Smooth muscle cell (in vitro differentiated cells): ENCODE measurements at regions not wholly inside any gene's neighbourhood (a gene's known extent, or its start where the extent isn't known, plus 50 kb on each side); places are given as distances from the start of the nearest gene placed in this dataset.

Source experiments
- DNase-seq: peaks from one replicate; lab custom pipeline; 2025; ENCODE audit not compliant: unreplicated experiment; lab: John Stamatoyannopoulos, UW
- H2AFZ ChIP-seq: fragments of 200-600 bp; sonication (generic); 2 replicates; pipeline ENCODE4 v1.6.0; 2016; ENCODE audit warnings: antibody characterized with exemption, low read depth, mild to moderate bottlenecking
- H3F3A ChIP-seq: fragments of 200-600 bp; sonication (generic); 2 replicates; pipeline ENCODE4 v1.6.0; 2017; ENCODE audit warnings: antibody characterized with exemption, low read depth
- H3K27ac ChIP-seq: fragments of 200-600 bp; sonication (generic); 2 replicates; pipeline ENCODE4 v1.5.1; 2016; ENCODE audit warnings: low read depth, mild to moderate bottlenecking
- H3K27me3 ChIP-seq: fragments of 200-600 bp; sonication (generic); 2 replicates; pipeline ENCODE4 v1.6.1; 2016; ENCODE audit warnings: low read depth, mild to moderate bottlenecking
- H3K36me3 ChIP-seq: fragments of 200-600 bp; sonication (generic); 2 replicates; pipeline ENCODE4 v1.5.1; 2016; ENCODE audit warnings: low read depth
- H3K4me1 ChIP-seq: fragments of 200-600 bp; sonication (generic); 2 replicates; pipeline ENCODE4 v1.5.1; 2016; ENCODE audit warnings: low read depth
- H3K4me2 ChIP-seq: fragments of 200-600 bp; sonication (generic); 2 replicates; pipeline ENCODE4 v1.6.0; 2016; ENCODE audit warnings: mild to moderate bottlenecking
- H3K4me3 ChIP-seq: fragments of 200-600 bp; sonication (generic); 2 replicates; pipeline ENCODE4 v1.5.1; 2016; ENCODE audit warnings: mild to moderate bottlenecking
- H3K79me2 ChIP-seq: fragments of 200-600 bp; sonication (generic); 2 replicates; pipeline ENCODE4 v1.6.0; 2016; ENCODE audit warnings: low read depth, mild to moderate bottlenecking
- H3K9ac ChIP-seq: fragments of 200-600 bp; sonication (generic); 2 replicates; pipeline ENCODE4 v1.6.0; 2016; ENCODE audit warnings: low read depth
- H3K9me3 ChIP-seq: fragments of 200-600 bp; sonication (generic); replicated peaks from 2 replicates; pipeline ENCODE4 v1.5.1; 2016; ENCODE audit warnings: low read depth
- H4K20me1 ChIP-seq: fragments of 200-600 bp; sonication (generic); 2 replicates; pipeline ENCODE4 v1.6.0; 2016; ENCODE audit warnings: low read depth
- WGBS: methylation state at CpG from one replicate; pipeline ENCODE4 v1.1.7; 2016; ENCODE audit warnings: low lambda C conversion rate; 5-methylcytosine and 5-hydroxymethylcytosine counted together
- TF ChIP-seq, protein P1 (sequence below): fragments of 200-600 bp; sonication (generic); IDR thresholded peaks from 2 replicates; pipeline ENCODE4 v1.5.1; 2017; ENCODE audit warnings: borderline replicate concordance, mild to moderate bottlenecking, antibody characterized with exemption; ENCODE audit not compliant: insufficient read depth, poor library complexity, severe bottlenecking

DNA sequence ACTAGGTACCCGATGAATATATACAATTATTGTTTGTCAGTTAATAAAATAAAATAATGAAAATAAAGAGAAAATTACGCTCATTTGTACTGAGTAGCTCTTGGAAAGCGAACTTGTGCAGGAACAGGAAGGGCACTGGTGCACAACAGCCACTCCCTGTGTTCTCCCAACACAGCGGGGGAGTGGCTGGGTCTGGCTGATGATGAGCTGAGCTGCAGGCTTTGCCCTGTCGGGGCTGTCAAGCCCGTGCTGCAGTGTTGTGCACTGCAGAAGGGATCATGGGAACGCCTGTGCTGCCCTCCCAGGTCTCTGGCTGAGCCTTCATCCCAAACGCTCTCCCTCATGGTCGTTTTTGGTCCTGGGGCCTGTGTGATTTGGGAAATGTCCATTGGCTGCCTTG is 131.7 kb upstream of the MAP3K4 start:
- Histone ChIP-seq H3K27me3 (no peaks in the 10 kb centered on the region), H4K20me1 (no peaks in the 10 kb centered on the region), H3K4me2 (no peak overlapping the region), H2AFZ (no peak overlapping the region), H3K4me1 (no peaks in the 10 kb centered on the region), H3F3A (no peaks in the 10 kb centered on the region), H3K9ac (no peak overlapping the region), H3K9me3 (no peaks in the 10 kb centered on the region), H3K36me3 (no peaks in the 10 kb centered on the region), H3K79me2 (no peaks in the 10 kb centered on the region), H3K4me3 (no peak overlapping the region), H3K27ac (no peak overlapping the region)
- TF ChIP-seq, protein P1, sequence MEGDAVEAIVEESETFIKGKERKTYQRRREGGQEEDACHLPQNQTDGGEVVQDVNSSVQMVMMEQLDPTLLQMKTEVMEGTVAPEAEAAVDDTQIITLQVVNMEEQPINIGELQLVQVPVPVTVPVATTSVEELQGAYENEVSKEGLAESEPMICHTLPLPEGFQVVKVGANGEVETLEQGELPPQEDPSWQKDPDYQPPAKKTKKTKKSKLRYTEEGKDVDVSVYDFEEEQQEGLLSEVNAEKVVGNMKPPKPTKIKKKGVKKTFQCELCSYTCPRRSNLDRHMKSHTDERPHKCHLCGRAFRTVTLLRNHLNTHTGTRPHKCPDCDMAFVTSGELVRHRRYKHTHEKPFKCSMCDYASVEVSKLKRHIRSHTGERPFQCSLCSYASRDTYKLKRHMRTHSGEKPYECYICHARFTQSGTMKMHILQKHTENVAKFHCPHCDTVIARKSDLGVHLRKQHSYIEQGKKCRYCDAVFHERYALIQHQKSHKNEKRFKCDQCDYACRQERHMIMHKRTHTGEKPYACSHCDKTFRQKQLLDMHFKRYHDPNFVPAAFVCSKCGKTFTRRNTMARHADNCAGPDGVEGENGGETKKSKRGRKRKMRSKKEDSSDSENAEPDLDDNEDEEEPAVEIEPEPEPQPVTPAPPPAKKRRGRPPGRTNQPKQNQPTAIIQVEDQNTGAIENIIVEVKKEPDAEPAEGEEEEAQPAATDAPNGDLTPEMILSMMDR = no peak
- no peak for DNase-seq
- WGBS = 82% methylated on average over 9 of the region's 9 CpGs

DNA sequence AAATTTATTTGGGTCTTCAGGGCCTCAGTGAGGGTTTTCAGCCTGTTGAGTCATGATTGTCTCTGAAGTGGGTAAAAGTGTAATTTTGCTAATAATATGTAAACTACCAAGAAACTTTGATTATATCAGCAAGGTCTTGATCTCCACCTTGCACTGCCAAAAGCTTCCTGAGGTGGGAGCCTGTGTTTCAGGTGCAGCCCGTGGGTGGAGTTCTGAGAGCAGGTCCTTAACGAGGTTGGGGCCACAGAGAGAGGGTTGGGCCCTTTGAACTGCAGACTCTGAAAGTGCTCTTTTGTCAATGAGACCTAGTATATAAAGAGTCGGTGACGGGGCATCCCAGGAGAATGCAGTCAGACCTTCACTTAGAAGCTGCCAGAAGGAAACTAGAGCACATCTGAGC is 129.7 kb upstream of the MAP3K4 start:
- 23% methylated on average over 4 of the region's 4 CpGs for WGBS
- Histone ChIP-seq H4K20me1 (no peaks in the 10 kb centered on the region), H3K9ac (no peak overlapping the region), H3K4me3 (no peak overlapping the region), H3K4me1 (no peaks in the 10 kb centered on the region), H3K36me3 (no peaks in the 10 kb centered on the region), H3K27ac (no peak overlapping the region), H3K9me3 (no peaks in the 10 kb centered on the region), H3K79me2 (no peaks in the 10 kb centered on the region), H2AFZ (no peak overlapping the region), H3K4me2 (no peak overlapping the region), H3F3A (no peaks in the 10 kb centered on the region), H3K27me3 (no peaks in the 10 kb centered on the region)
- TF ChIP-seq, protein P1 = no peak
- no peak for DNase-seq

DNA sequence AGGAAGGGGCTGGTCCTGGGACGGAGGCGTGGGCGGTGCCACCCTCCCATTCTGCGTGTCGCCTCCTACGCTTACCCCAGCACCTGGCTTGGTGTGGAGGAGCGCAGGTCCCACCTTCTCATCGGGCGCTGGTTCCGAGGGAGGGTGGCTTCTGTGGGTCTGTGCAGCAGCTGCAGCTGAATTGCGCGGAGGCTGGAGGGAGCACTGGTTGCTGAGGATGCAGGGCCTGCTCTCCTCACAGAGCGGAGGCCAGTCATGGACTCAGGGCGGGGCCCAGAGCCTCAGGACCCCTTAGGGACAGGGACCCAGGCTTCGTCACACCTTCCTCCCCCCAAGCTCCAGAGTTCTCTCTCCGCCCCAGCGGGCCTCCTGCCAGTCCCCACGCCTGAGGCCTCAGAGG is 127.8 kb upstream of the MAP3K4 start:
- H3K27me3 ChIP-seq = no peaks in the 10 kb centered on the region
- no peaks in the 10 kb centered on the region for H3K9me3 ChIP-seq
- H3K4me3 ChIP-seq = no peak overlapping the region
- no peaks in the 10 kb centered on the region for H3K79me2 ChIP-seq
- no peaks in the 10 kb centered on the region for H3K4me1 ChIP-seq
- no peak overlapping the region for H3K9ac ChIP-seq
- no peak overlapping the region for H3K27ac ChIP-seq
- no peak for DNase-seq
- H4K20me1 ChIP-seq = no peaks in the 10 kb centered on the region
- TF ChIP-seq, protein P1 = no peak
- no peak overlapping the region for H2AFZ ChIP-seq
- no peak overlapping the region for H3K4me2 ChIP-seq
- no peaks in the 10 kb centered on the region for H3K36me3 ChIP-seq
- 98% methylated on average over 17 of the region's 18 CpGs for WGBS
- H3F3A ChIP-seq = no peaks in the 10 kb centered on the region

DNA sequence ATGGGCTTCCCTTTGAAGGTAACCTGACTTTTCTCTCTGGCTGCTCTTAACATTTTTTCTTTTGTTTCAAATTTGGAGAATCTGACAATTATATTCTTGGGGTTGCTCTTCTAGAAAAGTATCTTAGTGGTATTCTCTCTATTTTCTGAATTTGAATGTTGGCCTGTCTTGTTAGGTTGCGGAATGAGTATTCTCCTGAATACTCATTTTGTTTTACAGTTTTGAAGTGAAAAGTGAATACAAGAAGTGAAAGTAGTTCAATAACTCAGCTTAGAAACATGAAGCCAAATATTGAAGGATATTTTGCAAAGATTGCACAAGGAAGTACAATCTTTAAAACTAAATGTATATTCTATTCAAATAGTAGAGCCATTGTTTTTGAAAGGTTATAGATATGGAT is 120.2 kb upstream of the MAP3K4 start:
- H3K27ac ChIP-seq = no peak overlapping the region
- 96% methylated on average over 1 of the region's 1 CpG for WGBS
- TF ChIP-seq, protein P1 = no peak
- no peak overlapping the region for H2AFZ ChIP-seq
- DNase-seq = no peak
- no peaks in the 10 kb centered on the region for H3K9me3 ChIP-seq
- no peak overlapping the region for H3K9ac ChIP-seq
- no peaks in the 10 kb centered on the region for H3K27me3 ChIP-seq
- no peaks in the 10 kb centered on the region for H3K4me1 ChIP-seq
- H3K4me2 ChIP-seq = no peak overlapping the region
- no peaks in the 10 kb centered on the region for H4K20me1 ChIP-seq
- no peak overlapping the region for H3K4me3 ChIP-seq
- no peaks in the 10 kb centered on the region for H3F3A ChIP-seq
- no peaks in the 10 kb centered on the region for H3K79me2 ChIP-seq
- no peaks in the 10 kb centered on the region for H3K36me3 ChIP-seq
